GM19043 (cell line): ENCODE measurements at regions not wholly inside any gene's neighbourhood (a gene's known extent, or its start where the extent isn't known, plus 50 kb on each side); places are given as distances from the start of the nearest gene placed in this dataset.

Source experiments
- ATAC-seq: cut with Tn5 transposase; IDR thresholded peaks from one replicate; pipeline ENCODE4 v1.9.1; 2021; ENCODE audit warnings: low read depth; ENCODE audit not compliant: unreplicated experiment

DNA sequence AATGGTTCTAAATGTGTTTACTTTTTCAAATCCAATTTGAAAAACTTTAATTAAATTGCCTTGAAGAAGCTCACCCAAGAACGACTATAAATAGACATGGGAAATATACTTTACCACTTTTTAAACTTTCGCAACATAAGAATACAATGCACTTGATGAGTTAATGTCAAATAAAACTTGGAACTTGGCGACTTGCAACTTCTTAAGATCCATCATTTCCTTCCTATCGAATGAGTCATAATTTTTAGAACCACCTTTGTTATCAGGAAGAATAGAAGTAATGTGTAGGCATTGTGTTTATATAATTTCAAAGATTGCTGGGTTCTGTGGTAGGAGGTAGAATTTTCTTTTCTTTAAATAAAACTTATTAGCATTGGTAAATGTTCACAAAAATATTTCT is 1417.4 kb upstream of the FLRT2 start:
- ATAC-seq = no peak

GRCh38 chr14:84125676-84126075 is 1404.3 kb upstream of the FLRT2 start:
- ATAC-seq = no peak

GRCh38 chr14:84127495-84127894 is 1402.4 kb upstream of the FLRT2 start:
- no peak for ATAC-seq

GRCh38 chr14:84128050-84128449 is 1401.9 kb upstream of the FLRT2 start:
- no peak for ATAC-seq

DNA sequence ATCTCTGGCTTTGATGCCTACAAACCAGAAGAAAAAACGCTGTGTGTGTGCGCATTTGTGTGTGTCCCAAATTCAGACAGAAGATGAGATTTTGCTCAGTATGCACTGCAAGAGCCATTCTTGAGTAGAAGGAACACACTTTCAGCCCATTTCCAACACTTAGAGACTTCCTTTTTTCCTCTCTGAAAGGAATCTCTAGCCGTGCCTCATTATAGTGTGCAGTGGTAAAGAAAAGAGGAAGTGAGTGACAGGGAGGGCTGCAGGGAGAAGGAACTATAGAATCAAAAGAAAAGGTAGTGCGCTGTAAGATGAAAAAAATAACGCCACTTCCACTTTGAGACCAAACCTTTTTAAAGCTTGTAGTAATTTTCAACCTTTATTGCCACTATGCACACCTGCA is 1400.9 kb upstream of the FLRT2 start:
- ATAC-seq = no peak

DNA sequence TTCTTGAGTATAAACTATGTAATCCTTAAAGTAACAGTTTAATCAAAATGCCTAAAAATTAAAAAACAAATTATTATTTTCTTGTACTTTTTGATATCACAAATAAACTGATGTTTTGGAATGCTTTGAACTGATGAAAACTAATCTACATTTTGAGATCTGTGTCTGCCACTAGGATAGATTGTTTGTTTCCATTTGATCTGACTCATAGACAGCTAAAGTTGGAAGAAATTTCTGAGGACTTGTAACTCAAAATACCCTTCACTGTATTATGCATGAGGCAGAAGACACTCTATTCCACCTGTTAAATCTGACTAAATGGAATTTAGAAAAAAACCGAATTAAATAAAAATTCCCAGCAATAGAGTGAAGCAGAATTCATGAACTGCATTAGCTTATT is 1400.0 kb upstream of the FLRT2 start:
- no peak for ATAC-seq

DNA sequence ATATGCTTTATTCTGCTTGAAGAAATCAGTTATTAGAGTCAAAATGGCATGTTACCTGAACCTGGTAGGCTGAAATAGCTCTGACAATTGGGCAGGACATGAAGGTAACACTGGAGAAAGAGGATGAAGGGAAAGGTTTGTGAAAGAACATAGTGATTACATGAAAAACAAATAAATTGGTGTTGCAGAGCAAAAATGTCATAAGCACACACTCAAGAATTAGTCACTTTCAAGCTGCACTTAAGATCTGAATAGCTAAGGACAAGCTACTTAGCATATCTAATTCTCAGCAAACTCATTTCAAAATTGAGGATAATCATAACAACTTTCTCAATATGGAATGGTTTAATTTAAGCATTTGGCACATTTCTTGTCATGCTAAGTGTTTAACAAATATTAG is 1398.0 kb upstream of the FLRT2 start:
- no peak for ATAC-seq

DNA sequence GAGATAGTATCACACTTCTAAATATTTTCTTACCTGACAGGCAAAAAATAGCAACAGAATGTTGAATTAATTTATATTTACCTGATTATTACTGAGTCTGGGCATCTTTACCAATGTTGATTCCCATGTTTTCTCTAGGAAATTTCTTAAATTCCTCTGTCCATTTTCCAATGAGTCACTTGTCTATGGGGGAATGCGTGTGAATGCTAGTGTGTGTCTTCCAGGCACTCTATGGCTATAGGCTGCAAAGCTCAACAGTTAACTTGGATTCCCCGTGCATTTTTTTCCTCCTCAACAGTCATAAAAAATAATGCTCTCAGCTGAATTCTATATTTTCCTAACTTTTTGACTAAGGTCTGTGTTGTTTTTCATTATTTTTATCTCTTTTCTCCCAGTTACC is 1385.8 kb upstream of the FLRT2 start:
- ATAC-seq = no peak

DNA sequence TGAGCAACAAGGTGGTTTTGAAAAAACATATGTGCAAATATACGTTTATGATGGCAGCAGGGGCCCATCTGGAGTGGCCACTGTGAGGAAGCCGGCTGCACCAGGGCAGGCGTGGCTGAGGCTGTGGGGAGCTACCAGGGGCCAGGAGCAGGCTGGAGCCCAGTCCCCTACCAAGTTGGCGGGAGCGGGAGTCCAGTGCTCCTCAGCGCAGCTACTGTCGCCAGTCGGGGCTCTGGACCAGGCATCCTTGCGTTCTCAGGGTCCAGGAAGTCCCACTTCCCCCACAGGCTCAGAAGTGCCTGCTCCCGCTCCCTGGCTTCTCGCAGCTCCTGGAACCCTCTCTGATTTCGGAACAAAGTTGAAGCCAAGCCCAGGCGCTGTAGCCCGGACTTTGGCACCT is 1377.5 kb upstream of the FLRT2 start:
- no peak for ATAC-seq

DNA sequence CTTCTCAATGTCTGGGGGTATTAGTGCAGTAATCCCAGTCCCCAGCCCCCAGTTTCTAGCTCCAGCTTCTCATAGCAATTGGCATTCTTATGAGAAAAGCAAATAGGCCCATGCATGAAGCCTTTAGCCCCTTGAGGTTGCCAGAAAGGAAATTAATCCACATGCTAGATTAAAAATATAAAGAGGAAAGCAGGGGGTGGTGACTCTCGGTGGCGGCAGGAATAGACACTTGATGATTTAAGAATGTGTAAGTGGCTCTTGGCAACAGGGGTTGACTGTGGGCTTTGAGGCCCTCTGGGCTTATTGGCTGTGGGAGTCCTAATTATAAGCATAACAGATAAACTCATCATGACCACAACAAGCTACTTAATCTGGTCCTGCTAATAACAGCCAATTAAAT is 1367.3 kb upstream of the FLRT2 start:
- ATAC-seq = no peak

DNA sequence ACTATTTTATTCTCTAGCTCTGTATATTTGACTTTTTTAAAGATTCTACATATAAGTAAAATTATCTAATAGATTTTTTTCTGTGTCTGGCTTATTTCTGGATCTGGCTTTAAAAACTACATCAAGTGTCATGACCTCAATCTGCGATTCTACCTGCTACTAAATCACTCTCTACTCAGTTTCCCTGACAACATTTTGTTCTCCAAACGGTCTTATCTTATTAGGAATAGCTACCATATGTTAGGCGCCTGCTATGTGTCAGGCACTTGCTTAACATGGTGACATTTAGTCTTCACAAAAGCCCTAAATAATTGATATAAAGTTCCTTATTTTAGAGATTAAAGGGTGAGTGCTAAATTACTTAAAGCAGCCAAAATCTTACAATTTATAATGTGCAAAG is 1362.9 kb upstream of the FLRT2 start:
- ATAC-seq = no peak

DNA sequence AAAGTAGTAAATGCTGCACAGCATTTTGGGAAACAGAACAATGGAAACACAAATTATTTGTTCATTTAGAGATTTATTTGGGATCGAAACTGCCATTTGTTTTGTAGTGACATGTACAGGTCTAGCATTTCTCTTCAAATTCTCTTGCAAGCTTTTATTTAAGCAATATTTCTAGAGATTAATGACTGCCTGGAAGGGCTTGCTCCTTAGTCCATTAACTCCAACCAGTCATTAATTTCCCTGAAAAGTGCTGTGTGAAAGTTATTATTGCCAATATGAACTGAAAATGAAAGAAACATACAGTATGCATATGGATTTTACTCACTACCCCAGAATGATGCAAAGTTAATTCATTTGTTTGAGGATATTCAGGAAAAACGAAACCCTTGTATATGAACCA is 1349.6 kb upstream of the FLRT2 start:
- no peak for ATAC-seq

DNA sequence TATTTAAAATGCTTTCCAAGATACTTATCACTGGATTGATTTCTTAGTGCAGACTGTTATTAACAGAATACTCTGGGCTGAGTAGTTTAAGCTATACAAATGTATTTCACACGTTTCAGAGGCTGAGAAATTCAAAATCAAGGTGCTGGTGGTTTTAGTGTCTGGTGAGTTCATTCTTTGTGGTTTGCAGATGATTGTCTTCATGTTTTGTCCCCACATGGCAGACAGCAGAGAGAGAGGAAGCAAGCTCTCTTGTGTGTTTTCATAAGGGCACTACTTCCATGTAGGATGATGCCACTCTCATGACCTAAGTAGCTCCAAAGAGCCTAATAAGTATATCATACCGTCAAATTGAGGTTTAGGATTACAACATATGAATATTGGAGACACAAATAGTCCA is 1348.9 kb upstream of the FLRT2 start:
- no peak for ATAC-seq

DNA sequence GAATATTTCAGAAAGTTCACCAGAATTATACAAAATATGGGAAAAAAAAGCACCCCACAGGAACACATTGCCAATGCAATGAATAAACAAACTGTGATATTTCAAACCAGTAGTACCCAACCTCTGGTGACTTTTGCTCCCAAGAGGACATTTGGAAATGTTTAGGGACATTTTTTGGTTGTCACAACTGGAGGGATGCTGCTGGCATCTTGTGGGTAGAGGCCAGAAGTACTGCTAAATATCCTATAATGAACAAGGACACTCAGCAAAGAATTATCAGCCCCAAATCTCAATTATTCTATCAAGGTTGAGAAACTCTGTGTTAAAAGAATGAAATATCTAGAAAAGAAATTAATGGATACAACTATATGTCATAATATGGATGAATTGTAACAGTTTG is 1334.4 kb upstream of the FLRT2 start:
- no peak for ATAC-seq

- no peak for ATAC-seq
These were observed 1332.2 kb upstream of the FLRT2 start for GRCh38 chr14:84197704-84198103.

- no peak for ATAC-seq
These were observed 1327.5 kb upstream of the FLRT2 start for GRCh38 chr14:84202486-84202885.

- no peak for ATAC-seq
These were observed 1326.0 kb upstream of the FLRT2 start for GRCh38 chr14:84203896-84204295.

DNA sequence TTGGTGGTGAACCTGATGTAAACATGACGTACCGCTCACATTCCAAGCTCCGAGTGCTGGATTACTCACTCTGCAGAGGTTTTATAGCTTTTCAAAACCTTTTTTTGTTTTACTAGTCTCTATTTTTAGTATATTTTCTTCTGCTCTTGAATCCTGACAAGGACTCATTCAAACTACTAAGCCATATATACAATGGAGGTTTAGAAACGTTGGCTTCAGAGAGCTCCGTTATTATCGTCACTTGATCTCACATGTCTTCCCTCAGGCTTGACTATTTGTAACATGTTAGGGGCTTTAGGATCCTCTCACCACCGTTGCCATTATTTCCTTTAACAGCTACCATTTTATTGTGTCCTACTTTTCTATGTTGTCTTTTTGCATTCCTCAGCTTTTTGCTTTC is 1321.5 kb upstream of the FLRT2 start:
- ATAC-seq = no peak

- ATAC-seq = no peak
These were observed 1320.9 kb upstream of the FLRT2 start for GRCh38 chr14:84209031-84209430.

DNA sequence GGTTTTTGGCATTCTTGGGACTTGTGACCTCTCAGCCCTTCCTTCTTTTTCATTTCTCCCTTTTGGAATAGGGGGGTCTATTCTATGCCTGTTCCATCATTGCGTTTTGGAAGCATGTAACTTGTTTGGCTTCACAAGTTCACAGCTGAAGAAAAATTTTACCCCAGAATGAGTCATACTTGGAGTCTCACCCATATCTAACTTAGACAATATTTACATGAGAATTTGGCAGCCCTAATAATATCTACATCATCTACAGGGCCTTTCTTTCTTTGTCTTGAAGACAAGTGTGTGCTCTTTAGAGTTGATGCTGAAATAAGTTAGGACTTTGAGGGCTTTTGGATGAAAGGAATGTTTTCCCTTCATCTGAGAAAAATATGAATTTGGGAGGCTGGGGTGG is 1312.9 kb upstream of the FLRT2 start:
- no peak for ATAC-seq

GRCh38 chr14:84225268-84225667 is 1304.7 kb upstream of the FLRT2 start:
- ATAC-seq = no peak

DNA sequence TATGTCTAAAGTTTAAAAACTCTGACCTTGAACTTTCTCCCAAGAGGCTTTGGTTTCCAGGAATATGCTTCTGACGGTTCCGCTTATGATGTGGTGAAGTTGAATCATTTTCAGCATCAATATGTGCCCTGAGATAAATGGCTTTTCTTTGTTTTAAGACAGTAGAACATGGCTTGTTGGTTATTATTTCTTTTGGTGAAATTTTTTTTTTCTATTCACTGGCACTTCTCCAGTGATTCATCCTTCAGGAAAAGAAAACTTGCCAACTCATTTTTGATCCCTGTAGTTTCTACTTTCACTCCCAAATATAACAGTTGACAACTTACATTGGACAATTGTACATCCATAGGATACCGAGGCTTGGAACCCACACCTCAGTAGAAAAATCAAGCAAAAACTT is 1301.2 kb upstream of the FLRT2 start:
- no peak for ATAC-seq

GRCh38 chr14:84234281-84234680 is 1295.7 kb upstream of the FLRT2 start:
- ATAC-seq = no peak

DNA sequence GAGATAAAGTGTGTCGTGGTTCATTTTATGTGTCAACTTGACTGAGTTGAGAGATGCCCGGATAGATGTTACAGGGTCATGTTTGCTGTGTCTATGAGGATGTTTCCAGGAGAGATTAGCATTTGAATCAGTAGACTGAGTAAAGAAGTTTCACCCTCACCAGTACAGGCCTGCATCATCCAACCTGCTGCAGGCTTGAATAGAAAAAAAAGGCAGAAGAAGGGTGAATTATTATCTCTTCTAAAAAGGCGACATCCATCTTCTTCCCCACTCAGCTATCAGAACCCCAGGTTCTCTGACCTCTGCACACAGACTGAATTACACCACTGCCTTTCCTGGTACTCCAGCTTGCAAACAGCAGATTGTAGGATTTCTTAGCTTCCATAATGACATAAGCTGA is 1293.7 kb upstream of the FLRT2 start:
- ATAC-seq = no peak
